ENCODE measurements at regions not wholly inside any gene's neighbourhood (a gene's known extent, or its start where the extent isn't known, plus 50 kb on each side); places are given as distances from the start of the nearest gene placed in this dataset.

GRCh38 chr20:23197836-23198235 lies 111.7 kb upstream of the CD93 start:
- TF ChIP-seq CTCF (IDR thresholded peaks at IDR 0.05): no peak
- TF ChIP-seq POLR2A (IDR thresholded peaks at IDR 0.05): no peak

Measured in heart left ventricle (tissue), 13 donors.